Ovary (tissue), 7 donors: ENCODE measurements at regions not wholly inside any gene's neighbourhood (a gene's known extent, or its start where the extent isn't known, plus 50 kb on each side); places are given as distances from the start of the nearest gene placed in this dataset.

Source experiments
- DNase-seq, 5 donors: peaks; one replicate each; pipeline ENCODE4 v3.0.0-alpha.2; 2019 to 2020
- H3K27ac ChIP-seq, 2 donors: fragments of 200-600 bp; one replicate each; pipeline versions ENCODE4 v1.5.1 to v1.8.0; 2019 to 2022
- H3K27me3 ChIP-seq: fragments of 200-600 bp; one replicate; pipeline ENCODE4 v1.8.0; 2022
- H3K36me3 ChIP-seq: fragments of 200-600 bp; sonication (generic); one replicate; pipeline ENCODE4 v1.5.1; 2019
- H3K4me1 ChIP-seq: one replicate; pipeline ENCODE4 v1.8.1; 2013; ENCODE audit warnings: mild to moderate bottlenecking, moderate library complexity; ENCODE audit not compliant: insufficient read depth
- H3K4me3 ChIP-seq: fragments of 200-600 bp; sonication (generic); one replicate; pipeline ENCODE4 v1.5.1; 2017
- H3K9me3 ChIP-seq, 2 donors: fragments of 200-600 bp in 1 of 2; sonication (generic) in 1 of 2; one replicate each; pipeline versions ENCODE4 v1.5.1 to v1.8.1; 2013 to 2019; ENCODE audit warnings: mild to moderate bottlenecking in 1 of 2, moderate library complexity in 1 of 2
- CTCF ChIP-seq, 3 donors: fragments of 450-650 bp in 2 of 3; fragments of 200-600 bp in 1 of 3; IDR thresholded peaks; one replicate each; pipeline versions ENCODE4 v1.5.1 to v1.8.0; 2016 to 2022; ENCODE audit warnings: antibody characterized with exemption in 3 of 3, mild to moderate bottlenecking in 1 of 3
- EP300 ChIP-seq: sonication (generic); formaldehyde crosslinking; IDR thresholded peaks from one replicate; pipeline ENCODE4 v1.6.1; 2017; ENCODE audit warnings: antibody characterized with exemption
- POLR2A ChIP-seq: fragments of 450-650 bp; IDR thresholded peaks from one replicate; pipeline ENCODE4 v1.6.1; 2017; ENCODE audit warnings: antibody characterized with exemption, mild to moderate bottlenecking, moderate library complexity
- WGBS, 3 donors: extraction: QIAGEN DNeasy Blood & Tissue Kit in 1 of 3; methylation state at CpG; one replicate each; pipeline versions ENCODE4 v1.1.5 to v1.1.7; 2013 to 2017; 5-methylcytosine and 5-hydroxymethylcytosine counted together
- intact Hi-C, 4 donors: fragments of 100-400 bp; cut with DNase I; formaldehyde crosslinking; loops; one replicate each; pipeline versions ENCODE4 v1.11.0 to v1.15.1; 2022 to 2023
- donor health status: DM: no; HTN: no; CAD: no; lungs with moderate emphysema.
- donor health status: DM: no; HTN: no; CAD: no.
- donor health status: Bipolar disorder and iron deficiency.
- donor health status: DM: no; HTN: no; CAD: no.
- donor health status: DM: yes; HTN: yes; CAD: no.

GRCh38 chr4:78990938-78991810 lies 51.9 kb upstream of the PAQR3 start:
- Histone ChIP-seq H3K4me3 (no peak overlapping the region), H3K9me3 (no peaks in the 10 kb centered on the region), H3K27ac (no peak overlapping the region), H3K36me3 (no peaks in the 10 kb centered on the region), H3K27me3 (no peaks in the 10 kb centered on the region), H3K4me1 (no peaks in the 10 kb centered on the region)
- intact Hi-C loops, result no loop called here
- 59 to 84% (median 72%) methylated on average over 4 of the region's 4 CpGs for WGBS, 3 donors
- DNase-seq, result no peak
- TF ChIP-seq POLR2A (no peak), CTCF (IDR thresholded peaks at IDR 0.05) (no peak), EP300 (no peak)

GRCh38 chr4:78989697-78990270 lies 50.5 kb upstream of the PAQR3 start:
- WGBS, 3 donors, result 70 to 71% (median 70%) methylated on average over 19 of the region's 19 CpGs
- H3K27ac ChIP-seq, result no peak overlapping the region

More at GRCh38 chr4:78989697-78990270, 50.5 kb upstream of the PAQR3 start:
- Histone ChIP-seq H3K9me3 (no peaks in the 10 kb centered on the region), H3K4me3 (no peak overlapping the region), H3K4me1 (no peaks in the 10 kb centered on the region), H3K27me3 (no peaks in the 10 kb centered on the region), H3K36me3 (no peaks in the 10 kb centered on the region)
- intact Hi-C loops, result no loop called here
- TF ChIP-seq POLR2A, result no peak
- no peak for DNase-seq
